Fibroblast of lung (primary cell): ENCODE measurements at regions not wholly inside any gene's neighbourhood (a gene's known extent, or its start where the extent isn't known, plus 50 kb on each side); places are given as distances from the start of the nearest gene placed in this dataset.

Experiments
- DNase-seq, 2 donors: peaks; one replicate each; pipeline versions ENCODE4 v3.0.0 to v3.0.0-alpha.2; 2010; ENCODE audit warnings: low read depth in 2 of 2
- H2AFZ ChIP-seq: 2 replicates; pipeline ENCODE4 v1.5.1; 2012; ENCODE audit warnings: low read length, control low read depth, inconsistent platforms
- H3K27ac ChIP-seq: 2 replicates; pipeline ENCODE4 v1.5.1; 2011; ENCODE audit warnings: low read length, control low read depth; ENCODE audit not compliant: insufficient read depth
- H3K27me3 ChIP-seq: 2 replicates; pipeline ENCODE4 v1.5.1; 2011; ENCODE audit warnings: mild to moderate bottlenecking, low read length; ENCODE audit not compliant: control insufficient read depth, insufficient read depth
- H3K36me3 ChIP-seq: 2 replicates; pipeline ENCODE4 v1.5.1; 2011; ENCODE audit warnings: low read length; ENCODE audit not compliant: control insufficient read depth, insufficient read depth
- H3K4me1 ChIP-seq: 2 replicates; pipeline ENCODE4 v1.5.1; 2011; ENCODE audit warnings: low read length; ENCODE audit not compliant: control insufficient read depth, insufficient read depth; ENCODE audit errors: extremely low read depth
- H3K4me2 ChIP-seq: 2 replicates; pipeline ENCODE4 v1.5.1; 2011; ENCODE audit warnings: low read length, control low read depth; ENCODE audit not compliant: insufficient read depth; ENCODE audit errors: extremely low read depth
- H3K4me3 ChIP-seq, 4 experiments: fragments of 200-600 bp in 1 of 4; sonication (generic) in 1 of 4; replicated peaks in 1 of 4; 2 replicates each; pipeline ENCODE4 v1.5.1; 2011 to 2016; ENCODE audit warnings: low read length in 4 of 4, low read depth in 3 of 4, mild to moderate bottlenecking in 3 of 4, control low read depth in 2 of 4, inconsistent platforms in 1 of 4, mixed read lengths in 1 of 4; ENCODE audit not compliant: insufficient read depth in 1 of 4; ENCODE audit errors: control extremely low read depth in 1 of 4
- H3K79me2 ChIP-seq: 2 replicates; pipeline ENCODE4 v1.5.1; 2012; ENCODE audit warnings: mild to moderate bottlenecking, low read length, inconsistent platforms; ENCODE audit not compliant: control insufficient read depth, insufficient read depth
- H3K9ac ChIP-seq: 2 replicates; pipeline ENCODE4 v1.5.1; 2011; ENCODE audit warnings: mild to moderate bottlenecking, low read length, control low read depth; ENCODE audit not compliant: insufficient read depth
- H3K9me3 ChIP-seq: 2 replicates; pipeline ENCODE4 v1.5.1; 2012; ENCODE audit warnings: low read depth, low read length; ENCODE audit not compliant: control insufficient read depth, insufficient read depth
- H4K20me1 ChIP-seq: 2 replicates; pipeline ENCODE4 v1.5.1; 2011; ENCODE audit warnings: low read length; ENCODE audit not compliant: control insufficient read depth, insufficient read depth; ENCODE audit errors: extremely low read depth
- CTCF ChIP-seq, 2 donors: IDR thresholded peaks in 1 of 2; conservative IDR thresholded peaks in 1 of 2; 1 replicate in 1 of 2; 2 replicates in 1 of 2; pipeline ENCODE4 v1.5.1; 2011 to 2012; ENCODE audit warnings: low read length in 2 of 2, control low read depth in 1 of 2, inconsistent platforms in 1 of 2, low read depth in 1 of 2, mild to moderate bottlenecking in 1 of 2
- EZH2 ChIP-seq: IDR thresholded peaks from 2 replicates; pipeline ENCODE4 v1.5.1; 2012; ENCODE audit warnings: low read length, control low read depth, mild to moderate bottlenecking; ENCODE audit errors: missing control alignments

GRCh38 chr13:79834876-79835275 lies 353.9 kb downstream of the NDFIP2 start:
- no peak overlapping the region for H3K4me2 ChIP-seq
- no peaks in the 10 kb centered on the region for H3K27me3 ChIP-seq
- no peak overlapping the region for H2AFZ ChIP-seq
- H3K36me3 ChIP-seq, result no peaks in the 10 kb centered on the region
- no peaks in the 10 kb centered on the region for H4K20me1 ChIP-seq
- H3K9ac ChIP-seq, result no peak overlapping the region
- TF ChIP-seq EZH2 (no peak), CTCF (conservative IDR thresholded peaks at IDR 0.05 in 1 of 2, IDR thresholded peaks at IDR 0.05 in 1 of 2; ENCODE audit: low read depth in 1 of 2, low read length in 2 of 2) (no peak)
- no peak for DNase-seq
- no peak overlapping the region for H3K4me3 ChIP-seq
- no peaks in the 10 kb centered on the region for H3K4me1 ChIP-seq
- H3K79me2 ChIP-seq, result no peaks in the 10 kb centered on the region
- no peak overlapping the region for H3K27ac ChIP-seq
- no peaks in the 10 kb centered on the region for H3K9me3 ChIP-seq

DNA sequence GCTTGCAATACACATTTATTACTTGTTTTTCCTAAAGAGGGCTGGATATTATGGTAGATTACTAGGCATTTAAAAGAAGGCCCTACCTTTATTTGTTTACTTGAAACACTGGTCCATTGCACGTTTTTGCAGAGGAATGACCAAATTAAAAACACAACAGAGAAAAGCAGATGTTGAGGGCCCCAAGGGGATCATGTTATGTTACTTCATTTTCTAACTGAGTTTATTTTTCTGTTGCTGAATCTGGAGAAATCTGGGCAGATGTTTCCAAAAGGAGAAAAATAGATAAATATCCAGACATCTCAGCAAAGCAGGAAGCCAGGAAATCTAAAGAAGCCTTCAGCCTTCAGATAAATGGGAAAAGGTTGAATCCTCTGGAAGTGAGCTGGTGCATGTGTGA lies 353.0 kb downstream of the NDFIP2 start:
- Histone ChIP-seq H3K27ac (no peak overlapping the region), H2AFZ (no peak overlapping the region), H3K4me1 (no peaks in the 10 kb centered on the region), H3K27me3 (no peaks in the 10 kb centered on the region), H3K79me2 (no peaks in the 10 kb centered on the region), H3K4me3 (no peak overlapping the region), H3K9ac (no peak overlapping the region), H3K4me2 (no peak overlapping the region), H3K36me3 (no peaks in the 10 kb centered on the region), H3K9me3 (no peaks in the 10 kb centered on the region), H4K20me1 (no peaks in the 10 kb centered on the region)
- no peak for DNase-seq
- no peak for TF ChIP-seq EZH2
- no peak for TF ChIP-seq CTCF (conservative IDR thresholded peaks at IDR 0.05 in 1 of 2, IDR thresholded peaks at IDR 0.05 in 1 of 2; ENCODE audit: low read depth in 1 of 2, low read length in 2 of 2)

GRCh38 chr13:79831556-79831955 lies 350.6 kb downstream of the NDFIP2 start:
- Histone ChIP-seq H4K20me1 (no peaks in the 10 kb centered on the region), H3K4me1 (no peaks in the 10 kb centered on the region), H2AFZ (no peak overlapping the region), H3K27ac (no peak overlapping the region), H3K4me3 (no peak overlapping the region), H3K4me2 (no peak overlapping the region), H3K36me3 (no peaks in the 10 kb centered on the region), H3K9me3 (no peaks in the 10 kb centered on the region), H3K79me2 (no peaks in the 10 kb centered on the region), H3K9ac (no peak overlapping the region), H3K27me3 (no peaks in the 10 kb centered on the region)
- TF ChIP-seq CTCF (conservative IDR thresholded peaks at IDR 0.05 in 1 of 2, IDR thresholded peaks at IDR 0.05 in 1 of 2; ENCODE audit: low read depth in 1 of 2, low read length in 2 of 2) (no peak), EZH2 (no peak)
- DNase-seq, result no peak
